HEK293 (cell line): ENCODE measurements at regions not wholly inside any gene's neighbourhood (a gene's known extent, or its start where the extent isn't known, plus 50 kb on each side); places are given as distances from the start of the nearest gene placed in this dataset.

Source experiments
- AEBP2 ChIP-seq: fragments of 450-650 bp; formaldehyde crosslinking; IDR thresholded peaks from 2 replicates; pipeline ENCODE4 v1.5.1; 2016; ENCODE audit warnings: missing biosample characterization, missing genetic modification characterization, borderline replicate concordance
- OSR2 ChIP-seq: fragments of 450-650 bp; formaldehyde crosslinking; IDR thresholded peaks from 2 replicates; pipeline ENCODE4 v1.5.1; 2016; ENCODE audit warnings: missing biosample characterization, missing genetic modification characterization
- ZNF274 ChIP-seq, 2 experiments: fragments of 200-500 bp in 1 of 2; fragments of 450-650 bp in 1 of 2; sonication (Bioruptor generic) in 1 of 2; formaldehyde crosslinking in 1 of 2; IDR thresholded peaks; 2 replicates each; pipeline versions ENCODE4 v1.5.1 to v1.6.1; 2014 to 2016; ENCODE audit warnings: borderline replicate concordance in 1 of 2, inconsistent platforms in 1 of 2, low read length in 1 of 2, missing biosample characterization in 1 of 2, missing genetic modification characterization in 1 of 2

- TF ChIP-seq AEBP2 (tag by site-specific recombination), result no peak
- no peak for TF ChIP-seq OSR2 (tag by site-specific recombination)
- TF ChIP-seq ZNF274 (IDR thresholded peaks at IDR 0.05; ENCODE audit: low read length), result no peak
- TF ChIP-seq ZNF274 (tag by site-specific recombination; IDR thresholded peaks at IDR 0.05; ENCODE audit: borderline replicate concordance), result no peak
These were observed 516.7 kb downstream of the NPHP4 start for GRCh38 chr1:5475572-5475971.
